Neural progenitor cell (in vitro differentiated cells): ENCODE measurements at regions not wholly inside any gene's neighbourhood (a gene's known extent, or its start where the extent isn't known, plus 50 kb on each side); places are given as distances from the start of the nearest gene placed in this dataset.

Source experiments
- CTCF ChIP-seq: fragments of 200-600 bp; sonication (generic); IDR thresholded peaks from 2 replicates; pipeline ENCODE4 v1.5.1; 2017; ENCODE audit warnings: antibody characterized with exemption, mild to moderate bottlenecking
- EZH2 ChIP-seq: fragments of 200-600 bp; sonication (generic); IDR thresholded peaks from 2 replicates; pipeline ENCODE4 v1.6.1; 2017; ENCODE audit warnings: antibody characterized with exemption, mild to moderate bottlenecking, moderate library complexity
- EZH2phosphoT487 ChIP-seq: fragments of 200-600 bp; sonication (generic); IDR thresholded peaks from 2 replicates; pipeline ENCODE4 v1.6.1; 2017; ENCODE audit warnings: antibody characterized with exemption

GRCh38 chr1:219060798-219061197 is 112.9 kb upstream of the LYPLAL1 start:
- TF ChIP-seq CTCF: no peak
- TF ChIP-seq EZH2phosphoT487: no peak
- TF ChIP-seq EZH2: no peak
